ENCODE measurements at regions not wholly inside any gene's neighbourhood (a gene's known extent, or its start where the extent isn't known, plus 50 kb on each side); places are given as distances from the start of the nearest gene placed in this dataset.

- TF ChIP-seq CTCF (conservative IDR thresholded peaks at IDR 0.05; ENCODE audit: low read depth in 2 of 2): no peak
- no peak for TF ChIP-seq POLR2AphosphoS5 (IDR thresholded peaks at IDR 0.05; ENCODE audit: low read depth)
- no peak for TF ChIP-seq EZH2 (IDR thresholded peaks at IDR 0.05; ENCODE audit: low read depth, unreplicated experiment)
- no peak for TF ChIP-seq ZNF114 (CRISPR knock-in tag; IDR thresholded peaks at IDR 0.05)
- TF ChIP-seq ZNF331 (CRISPR knock-in tag; IDR thresholded peaks at IDR 0.05; ENCODE audit: low read depth): no peak
- TF ChIP-seq REST (IDR thresholded peaks at IDR 0.05; ENCODE audit: unreplicated experiment): no peak
- TF ChIP-seq NANOG (IDR thresholded peaks at IDR 0.05; ENCODE audit: borderline replicate concordance): no peak
- TF ChIP-seq EZH2phosphoT487 (IDR thresholded peaks at IDR 0.05; ENCODE audit: unreplicated experiment): no peak
- no peak for TF ChIP-seq STAT1 (IDR thresholded peaks at IDR 0.05; ENCODE audit: unreplicated experiment)
- TF ChIP-seq JUNB (IDR thresholded peaks at IDR 0.05; ENCODE audit: unreplicated experiment): no peak
- TF ChIP-seq CREB1 (CRISPR knock-in tag; IDR thresholded peaks at IDR 0.05; ENCODE audit: low read depth): no peak
- no peak for TF ChIP-seq ETS1 (IDR thresholded peaks at IDR 0.05)
These were observed 479.9 kb upstream of the TNP1 start for GRCh38 chr2:217339753-217340152.
